OCI-LY3 (cell line): ENCODE measurements at regions not wholly inside any gene's neighbourhood (a gene's known extent, or its start where the extent isn't known, plus 50 kb on each side); places are given as distances from the start of the nearest gene placed in this dataset.

Experiments
- H2AFZ ChIP-seq: fragments of 200-600, 300-600 bp; shearing (Covaris generic); 2 replicates; pipeline ENCODE4 v1.6.0; 2014; ENCODE audit warnings: antibody characterized with exemption, low read depth, low read length
- H3K27ac ChIP-seq: fragments of 200-600, 300-600 bp; sonication (generic); 2 replicates; pipeline ENCODE4 v1.5.1; 2014; ENCODE audit warnings: mild to moderate bottlenecking, low read length, moderate library complexity, mixed read lengths
- H3K27me3 ChIP-seq: fragments of 200-600, 300-600 bp; sonication (generic); 2 replicates; pipeline ENCODE4 v1.6.1; 2014; ENCODE audit warnings: low read depth, low read length, mixed read lengths
- H3K36me3 ChIP-seq: fragments of 200-600, 300-600 bp; sonication (generic); replicated peaks from 2 replicates; pipeline ENCODE3; 2014; ENCODE audit warnings: low read depth, low read length, mixed read lengths
- H3K4me1 ChIP-seq: fragments of 300-600, 200-600 bp; sonication (generic); 2 replicates; pipeline ENCODE4 v1.6.1; 2014; ENCODE audit warnings: low read length, mixed read lengths
- H3K4me2 ChIP-seq: fragments of 200-600, 300-600 bp; sonication (generic); 2 replicates; pipeline ENCODE4 v1.6.1; 2014; ENCODE audit warnings: low read length, mixed read lengths
- H3K4me3 ChIP-seq: fragments of 300-600, 200-600 bp; sonication (generic); 2 replicates; pipeline ENCODE4 v1.5.1; 2014; ENCODE audit warnings: antibody characterized with exemption, mild to moderate bottlenecking, low read length, moderate library complexity
- H3K79me2 ChIP-seq: fragments of 300-600, 200-600 bp; shearing (Covaris generic); 2 replicates; pipeline ENCODE4 v1.6.1; 2014; ENCODE audit warnings: mild to moderate bottlenecking, low read length, mixed read lengths
- H3K9ac ChIP-seq: fragments of 300-600, 200-600 bp; shearing (Covaris generic); 2 replicates; pipeline ENCODE4 v1.6.0; 2014; ENCODE audit warnings: mild to moderate bottlenecking, low read length, moderate library complexity
- H3K9me3 ChIP-seq: fragments of 200-600, 300-600 bp; shearing (Covaris generic); 2 replicates; pipeline ENCODE4 v1.6.1; 2014; ENCODE audit warnings: low read length, mixed read lengths; ENCODE audit not compliant: insufficient read depth
- H4K20me1 ChIP-seq: fragments of 200-600, 300-600 bp; sonication (generic); 2 replicates; pipeline ENCODE4 v1.6.1; 2016; ENCODE audit warnings: low read length, mixed read lengths; ENCODE audit not compliant: insufficient read depth
- CTCF ChIP-seq: fragments of 200-600, 300-600 bp; sonication (generic); IDR thresholded peaks from 2 replicates; pipeline ENCODE4 v1.5.1; 2014; ENCODE audit warnings: antibody characterized with exemption, low read length, low read depth
- EZH2phosphoT487 ChIP-seq: fragments of 200-600 bp; shearing (Covaris generic); IDR thresholded peaks from 2 replicates; pipeline ENCODE4 v1.6.1; 2018; ENCODE audit warnings: antibody characterized with exemption, mixed run types, low read depth

GRCh38 chr12:127660961-127661360 lies 606.0 kb upstream of the TMEM132C start:
- Histone ChIP-seq H3K9me3 (no peaks in the 10 kb centered on the region), H3K36me3 (no peaks in the 10 kb centered on the region), H2AFZ (no peak overlapping the region), H3K4me2 (no peak overlapping the region), H3K27ac (no peak overlapping the region), H3K9ac (no peak overlapping the region), H3K27me3 (0 out of 2 replicates have a peak, but pooled peaks cover 7% of the 10 kb centered on the region), H3K4me3 (no peak overlapping the region), H3K79me2 (no peaks in the 10 kb centered on the region), H4K20me1 (no peaks in the 10 kb centered on the region), H3K4me1 (peaks cover 13% of the 10 kb centered on the region)
- TF ChIP-seq CTCF = no peak
- TF ChIP-seq EZH2phosphoT487 = no peak

- Histone ChIP-seq H2AFZ (no peak overlapping the region), H3K9ac (no peak overlapping the region), H3K4me3 (no peak overlapping the region), H3K4me1 (no peaks in the 10 kb centered on the region), H3K36me3 (no peaks in the 10 kb centered on the region), H3K79me2 (no peaks in the 10 kb centered on the region), H3K27me3 (peaks cover 14% of the 10 kb centered on the region), H3K4me2 (no peak overlapping the region), H4K20me1 (no peaks in the 10 kb centered on the region), H3K27ac (no peak overlapping the region), H3K9me3 (no peaks in the 10 kb centered on the region)
- TF ChIP-seq EZH2phosphoT487 (no peak), CTCF (no peak)
Measured at GRCh38 chr12:127663716-127664115, 603.3 kb upstream of the TMEM132C start.

GRCh38 chr12:127664901-127665300 lies 602.1 kb upstream of the TMEM132C start:
- no peak overlapping the region for H3K9ac ChIP-seq
- no peaks in the 10 kb centered on the region for H3K4me1 ChIP-seq
- no peak overlapping the region for H2AFZ ChIP-seq
- no peaks in the 10 kb centered on the region for H3K9me3 ChIP-seq
- no peak overlapping the region for H3K4me2 ChIP-seq
- peaks cover 14% of the 10 kb centered on the region for H3K27me3 ChIP-seq
- no peaks in the 10 kb centered on the region for H3K79me2 ChIP-seq
- no peak overlapping the region for H3K4me3 ChIP-seq
- H4K20me1 ChIP-seq = no peaks in the 10 kb centered on the region
- no peak for TF ChIP-seq CTCF
- TF ChIP-seq EZH2phosphoT487 = no peak
- no peaks in the 10 kb centered on the region for H3K36me3 ChIP-seq
- no peak overlapping the region for H3K27ac ChIP-seq

GRCh38 chr12:127667131-127667685 lies 599.8 kb upstream of the TMEM132C start:
- H3K4me2 ChIP-seq = no peak overlapping the region
- no peak overlapping the region for H3K4me3 ChIP-seq
- H3K9ac ChIP-seq = no peak overlapping the region
- no peak overlapping the region for H3K27ac ChIP-seq
- no peak for TF ChIP-seq EZH2phosphoT487
- no peak for TF ChIP-seq CTCF
- no peaks in the 10 kb centered on the region for H3K36me3 ChIP-seq
- no peak overlapping the region for H2AFZ ChIP-seq
- peaks cover 14% of the 10 kb centered on the region for H3K27me3 ChIP-seq
- H4K20me1 ChIP-seq = no peaks in the 10 kb centered on the region
- no peaks in the 10 kb centered on the region for H3K4me1 ChIP-seq
- H3K9me3 ChIP-seq = no peaks in the 10 kb centered on the region
- H3K79me2 ChIP-seq = no peaks in the 10 kb centered on the region
